HFFc6 (cell line): ENCODE measurements at regions not wholly inside any gene's neighbourhood (a gene's known extent, or its start where the extent isn't known, plus 50 kb on each side); places are given as distances from the start of the nearest gene placed in this dataset.

Experiments
- DNase-seq: peaks from one replicate; pipeline ENCODE4 v3.0.0-alpha.2; 2018
- H3K27ac Mint-ChIP-seq: 2 replicates; pipeline ENCODE4 v1.8.0; 2020; ENCODE audit warnings: mild to moderate bottlenecking, mixed read lengths
- H3K27me3 Mint-ChIP-seq: 2 replicates; pipeline ENCODE4 v1.8.0; 2021; ENCODE audit warnings: mild to moderate bottlenecking, moderate library complexity, mixed read lengths; ENCODE audit not compliant: insufficient read depth
- H3K36me3 Mint-ChIP-seq: 2 replicates; pipeline ENCODE4 v1.8.0; 2021; ENCODE audit warnings: low read depth, mixed read lengths
- H3K4me1 Mint-ChIP-seq: 2 replicates; pipeline ENCODE4 v1.8.0; 2020; ENCODE audit warnings: low read depth, mixed read lengths
- H3K4me3 Mint-ChIP-seq: 2 replicates; pipeline ENCODE4 v1.8.0; 2020; ENCODE audit warnings: mild to moderate bottlenecking, moderate library complexity, mixed read lengths
- H3K9me3 Mint-ChIP-seq: 2 replicates; pipeline ENCODE4 v1.8.0; 2020; ENCODE audit warnings: mild to moderate bottlenecking, mixed read lengths
- TF ChIP-seq, protein P1 (sequence below): fragments of 200-600 bp; sonication (generic); IDR thresholded peaks from 2 replicates; pipeline ENCODE4 v1.5.0; 2021; ENCODE audit warnings: antibody characterized with exemption, mild to moderate bottlenecking

DNA sequence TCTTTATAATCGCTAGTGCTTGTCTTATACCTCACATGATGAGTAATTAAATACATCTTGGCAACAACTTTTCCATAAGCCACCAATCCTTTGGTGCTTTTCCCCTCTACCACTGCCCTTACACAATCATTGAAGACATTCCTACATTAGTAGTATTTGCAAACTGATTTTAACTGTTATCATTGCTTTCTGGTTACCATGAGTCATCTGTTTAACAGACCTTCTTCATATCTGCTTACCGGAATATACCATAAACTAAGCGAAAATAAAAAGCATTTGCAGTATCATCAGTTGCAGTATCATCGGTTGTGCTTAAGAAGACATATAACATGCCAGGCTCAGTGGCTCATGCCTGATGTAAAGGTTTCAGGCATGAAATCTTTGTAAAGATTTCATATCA is 54.8 kb upstream of the PLEKHA5 start:
- H3K9me3 Mint-ChIP-seq, result no peaks in the 10 kb centered on the region

DNA sequence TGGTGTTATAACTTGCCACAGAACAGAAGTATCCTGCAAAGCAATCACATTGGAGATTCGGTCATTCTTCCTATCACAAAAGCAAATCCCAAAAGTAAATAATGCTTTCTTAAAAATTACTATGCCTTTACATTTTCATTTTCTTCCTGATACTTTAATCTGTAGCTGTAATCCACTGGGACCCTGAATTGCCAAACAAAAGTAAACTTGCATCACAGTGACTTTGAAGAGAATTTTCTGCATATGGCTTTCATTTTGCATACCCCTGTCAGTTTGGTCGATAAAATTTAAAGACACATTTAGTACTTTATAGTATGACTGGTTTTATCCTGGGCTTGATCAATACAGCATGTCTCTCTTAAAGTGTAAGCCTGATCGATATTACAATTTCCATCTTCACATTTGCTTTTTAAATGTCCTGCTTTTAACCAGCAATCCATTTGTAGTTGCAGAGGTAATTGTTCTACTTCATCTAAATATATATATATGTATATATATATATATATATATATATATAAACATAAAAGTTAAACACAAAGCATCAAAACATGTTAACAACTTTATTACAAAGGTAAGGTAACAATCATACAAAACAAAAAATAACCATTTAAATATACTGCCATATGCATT is 53.7 kb upstream of the PLEKHA5 start:
- Mint-ChIP-seq H3K4me3 (no peak overlapping the region), H3K36me3 (no peaks in the 10 kb centered on the region), H3K27me3 (no peaks in the 10 kb centered on the region), H3K9me3 (no peaks in the 10 kb centered on the region), H3K4me1 (peaks cover 6% of the 10 kb centered on the region), H3K27ac (no peak overlapping the region)
- TF ChIP-seq, protein P1, sequence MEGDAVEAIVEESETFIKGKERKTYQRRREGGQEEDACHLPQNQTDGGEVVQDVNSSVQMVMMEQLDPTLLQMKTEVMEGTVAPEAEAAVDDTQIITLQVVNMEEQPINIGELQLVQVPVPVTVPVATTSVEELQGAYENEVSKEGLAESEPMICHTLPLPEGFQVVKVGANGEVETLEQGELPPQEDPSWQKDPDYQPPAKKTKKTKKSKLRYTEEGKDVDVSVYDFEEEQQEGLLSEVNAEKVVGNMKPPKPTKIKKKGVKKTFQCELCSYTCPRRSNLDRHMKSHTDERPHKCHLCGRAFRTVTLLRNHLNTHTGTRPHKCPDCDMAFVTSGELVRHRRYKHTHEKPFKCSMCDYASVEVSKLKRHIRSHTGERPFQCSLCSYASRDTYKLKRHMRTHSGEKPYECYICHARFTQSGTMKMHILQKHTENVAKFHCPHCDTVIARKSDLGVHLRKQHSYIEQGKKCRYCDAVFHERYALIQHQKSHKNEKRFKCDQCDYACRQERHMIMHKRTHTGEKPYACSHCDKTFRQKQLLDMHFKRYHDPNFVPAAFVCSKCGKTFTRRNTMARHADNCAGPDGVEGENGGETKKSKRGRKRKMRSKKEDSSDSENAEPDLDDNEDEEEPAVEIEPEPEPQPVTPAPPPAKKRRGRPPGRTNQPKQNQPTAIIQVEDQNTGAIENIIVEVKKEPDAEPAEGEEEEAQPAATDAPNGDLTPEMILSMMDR, result no peak
- no peak for DNase-seq

More for the DNA sequence above, 54.8 kb upstream of the PLEKHA5 start:
- Mint-ChIP-seq H3K36me3 (no peaks in the 10 kb centered on the region), H3K4me3 (no peak overlapping the region), H3K4me1 (peaks cover 6% of the 10 kb centered on the region), H3K27me3 (no peaks in the 10 kb centered on the region), H3K27ac (no peak overlapping the region)
- no peak for DNase-seq
- TF ChIP-seq, protein P1, result no peak
